K562 (cell line): ENCODE measurements at regions not wholly inside any gene's neighbourhood (a gene's known extent, or its start where the extent isn't known, plus 50 kb on each side); places are given as distances from the start of the nearest gene placed in this dataset.

Source experiments
- CREBBP ChIP-seq: IDR thresholded peaks from one replicate; pipeline ENCODE4 v1.6.1; 2012; ENCODE audit warnings: low read depth, mild to moderate bottlenecking, control low read depth, inconsistent platforms, low read length
- DIDO1 ChIP-seq: fragments of 450-650 bp; IDR thresholded peaks from 2 replicates; pipeline ENCODE4 v1.6.1; 2016; ENCODE audit warnings: low read depth, missing biosample characterization, missing genetic modification characterization
- GTF2A2 ChIP-seq: IDR thresholded peaks from 2 replicates; pipeline ENCODE4 v1.6.1; 2016; ENCODE audit warnings: mild to moderate bottlenecking, missing genetic modification characterization, missing compliant biosample characterization
- HCFC1 ChIP-seq: IDR thresholded peaks from 2 replicates; pipeline ENCODE4 v1.6.1; 2012; ENCODE audit warnings: low read depth, low read length, improper control_type of control experiment
- MLLT1 ChIP-seq, 2 experiments: fragments of 450-650 bp; IDR thresholded peaks; 2 replicates each; pipeline ENCODE4 v1.6.1; 2016
- MYBL2 ChIP-seq, 2 experiments: fragments of 450-650 bp in 1 of 2; sonication (generic) in 1 of 2; formaldehyde crosslinking in 1 of 2; IDR thresholded peaks; 2 replicates each; pipeline versions ENCODE4 v1.6.1 to v1.8.1; 2017 to 2022; ENCODE audit warnings: borderline replicate concordance in 1 of 2, inconsistent platforms in 1 of 2, low read depth in 1 of 2, mild to moderate bottlenecking in 1 of 2, missing genetic modification reagents in 1 of 2, moderate library complexity in 1 of 2
- MYC ChIP-seq, 2 experiments: fragments of 250-450 bp in 1 of 2; sonication (Bioruptor Pico) in 1 of 2; IDR thresholded peaks; 2 replicates each; pipeline versions ENCODE4 v1.5.1 to v1.6.1; 2012 to 2021; ENCODE audit warnings: low read depth in 2 of 2, borderline replicate concordance in 1 of 2, improper control_type of control experiment in 1 of 2, low read length in 1 of 2, mild to moderate bottlenecking in 1 of 2, moderate library complexity in 1 of 2
- PCBP2 ChIP-seq: fragments of 200-400 bp; formaldehyde crosslinking; IDR thresholded peaks from 2 replicates; pipeline ENCODE4 v1.6.1; 2018; ENCODE audit warnings: low read length, low read depth, mild to moderate bottlenecking, moderate library complexity; ENCODE audit not compliant: poor library complexity, severe bottlenecking
- TRIM25 ChIP-seq: fragments of 450-650 bp; IDR thresholded peaks from 2 replicates; pipeline ENCODE4 v1.7.0; 2016; ENCODE audit warnings: borderline replicate concordance
- XRCC4 ChIP-seq: IDR thresholded peaks from one replicate; pipeline ENCODE4 v1.6.1; 2011; ENCODE audit not compliant: insufficient read depth, insufficient read length; ENCODE audit errors: extremely low read depth
- ZNF134 ChIP-seq: fragments of 250-450 bp; sonication (Bioruptor Pico); conservative IDR thresholded peaks from 2 replicates; pipeline ENCODE4 v1.4.0; 2020
- ZNF143 ChIP-seq: sonication (generic); formaldehyde crosslinking; IDR thresholded peaks from 2 replicates; pipeline ENCODE4 v1.9.0; 2022; ENCODE audit warnings: mild to moderate bottlenecking, missing genetic modification reagents
- ZNF318 ChIP-seq, 2 experiments: fragments of 450-650 bp; IDR thresholded peaks; 2 replicates each; pipeline ENCODE4 v1.6.1; 2016; ENCODE audit warnings: mild to moderate bottlenecking in 2 of 2, borderline replicate concordance in 1 of 2, low read depth in 1 of 2, moderate library complexity in 1 of 2
- ZNF347 ChIP-seq: fragments of 450-650 bp; formaldehyde crosslinking; IDR thresholded peaks from 2 replicates; pipeline ENCODE4 v1.4.0; 2020; ENCODE audit warnings: low read depth, mild to moderate bottlenecking, moderate library complexity
- ZNF57 ChIP-seq: fragments of 450-650 bp; formaldehyde crosslinking; IDR thresholded peaks from 2 replicates; pipeline ENCODE4 v1.4.0; 2020; ENCODE audit warnings: mild to moderate bottlenecking, moderate library complexity

GRCh38 chr6:147043994-147044477 is 160.2 kb upstream of the STXBP5 start (continued):
- no peak for TF ChIP-seq MLLT1 (IDR thresholded peaks at IDR 0.05)
- TF ChIP-seq TRIM25, result no peak
- TF ChIP-seq HCFC1, result no peak
- TF ChIP-seq ZNF57 (CRISPR knock-in tag), result no peak
- no peak for TF ChIP-seq PCBP2
- no peak for TF ChIP-seq CREBBP
- TF ChIP-seq DIDO1 (tag), result no peak
- TF ChIP-seq GTF2A2, result no peak
- no peak for TF ChIP-seq ZNF143 (CRISPR knock-in tag)
- peak in 1 of 2 experiments; percentile 52; a peak in 1 of 4 replicates for TF ChIP-seq ZNF318 (IDR thresholded peaks at IDR 0.05; ENCODE audit: borderline replicate concordance in 1 of 2, low read depth in 1 of 2)
- no peak for TF ChIP-seq ZNF347
- TF ChIP-seq MYBL2 (IDR thresholded peaks at IDR 0.05; ENCODE audit: low read depth), result no peak
- no peak for TF ChIP-seq MYBL2 (CRISPR knock-in tag; IDR thresholded peaks at IDR 0.05; ENCODE audit: borderline replicate concordance)
- no peak for TF ChIP-seq ZNF134
- TF ChIP-seq XRCC4, result no peak
- no peak for TF ChIP-seq MYC (IDR thresholded peaks at IDR 0.05; ENCODE audit: low read depth, low read length)
- TF ChIP-seq MYC (CRISPR knock-in tag; IDR thresholded peaks at IDR 0.05; ENCODE audit: borderline replicate concordance, low read depth), result no peak
